ENCODE measurements at regions not wholly inside any gene's neighbourhood (a gene's known extent, or its start where the extent isn't known, plus 50 kb on each side); places are given as distances from the start of the nearest gene placed in this dataset.

DNA sequence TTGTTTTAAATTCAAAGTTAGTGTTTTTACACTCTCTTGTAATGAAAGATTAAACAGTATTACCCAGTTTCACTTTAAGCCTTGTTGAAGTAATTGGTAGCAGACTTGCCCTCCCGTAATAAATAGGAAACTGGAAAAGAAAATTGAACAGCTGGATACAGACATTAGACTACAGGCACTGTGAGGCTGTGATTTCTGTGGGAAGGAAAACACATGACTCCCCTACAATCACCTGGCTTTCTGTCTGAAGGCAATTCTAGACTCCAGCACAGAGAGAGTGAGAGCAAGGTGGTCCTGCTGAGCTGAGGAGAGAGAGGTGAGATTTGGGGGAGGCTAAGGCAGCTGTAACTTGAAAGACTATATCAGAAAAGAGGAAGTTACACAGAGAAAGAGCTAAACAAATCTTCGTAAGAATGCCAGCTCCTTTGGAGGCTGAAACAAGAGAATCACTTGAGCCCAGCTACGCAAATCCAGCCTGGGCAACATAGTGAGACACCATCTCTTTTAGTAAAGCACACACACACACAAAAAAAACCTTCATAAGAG, 57.8 kb upstream of the CDYL2 start:
- TF ChIP-seq, protein P1, sequence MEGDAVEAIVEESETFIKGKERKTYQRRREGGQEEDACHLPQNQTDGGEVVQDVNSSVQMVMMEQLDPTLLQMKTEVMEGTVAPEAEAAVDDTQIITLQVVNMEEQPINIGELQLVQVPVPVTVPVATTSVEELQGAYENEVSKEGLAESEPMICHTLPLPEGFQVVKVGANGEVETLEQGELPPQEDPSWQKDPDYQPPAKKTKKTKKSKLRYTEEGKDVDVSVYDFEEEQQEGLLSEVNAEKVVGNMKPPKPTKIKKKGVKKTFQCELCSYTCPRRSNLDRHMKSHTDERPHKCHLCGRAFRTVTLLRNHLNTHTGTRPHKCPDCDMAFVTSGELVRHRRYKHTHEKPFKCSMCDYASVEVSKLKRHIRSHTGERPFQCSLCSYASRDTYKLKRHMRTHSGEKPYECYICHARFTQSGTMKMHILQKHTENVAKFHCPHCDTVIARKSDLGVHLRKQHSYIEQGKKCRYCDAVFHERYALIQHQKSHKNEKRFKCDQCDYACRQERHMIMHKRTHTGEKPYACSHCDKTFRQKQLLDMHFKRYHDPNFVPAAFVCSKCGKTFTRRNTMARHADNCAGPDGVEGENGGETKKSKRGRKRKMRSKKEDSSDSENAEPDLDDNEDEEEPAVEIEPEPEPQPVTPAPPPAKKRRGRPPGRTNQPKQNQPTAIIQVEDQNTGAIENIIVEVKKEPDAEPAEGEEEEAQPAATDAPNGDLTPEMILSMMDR (conservative IDR thresholded peaks at IDR 0.05 in 1 of 2, IDR thresholded peaks at IDR 0.05 in 1 of 2; ENCODE audit: low read depth in 1 of 2, low read length in 2 of 2), result no peak
- no peak for TF ChIP-seq EZH2 (IDR thresholded peaks at IDR 0.05; ENCODE audit: low read length, missing control alignments)

Measured in fibroblast of lung (primary cell).